Right lung (tissue), 2 donors: ENCODE measurements at regions not wholly inside any gene's neighbourhood (a gene's known extent, or its start where the extent isn't known, plus 50 kb on each side); places are given as distances from the start of the nearest gene placed in this dataset.
"Not testable (repeated sequence)": the region's sequence is repeated elsewhere in the genome, so short reads cannot be mapped to it uniquely, and the experiment has no call there.

ENCODE experiments used
- DNase-seq, 2 donors: peaks; one replicate each; pipeline ENCODE4 v3.0.0-alpha.2; 2013

DNA sequence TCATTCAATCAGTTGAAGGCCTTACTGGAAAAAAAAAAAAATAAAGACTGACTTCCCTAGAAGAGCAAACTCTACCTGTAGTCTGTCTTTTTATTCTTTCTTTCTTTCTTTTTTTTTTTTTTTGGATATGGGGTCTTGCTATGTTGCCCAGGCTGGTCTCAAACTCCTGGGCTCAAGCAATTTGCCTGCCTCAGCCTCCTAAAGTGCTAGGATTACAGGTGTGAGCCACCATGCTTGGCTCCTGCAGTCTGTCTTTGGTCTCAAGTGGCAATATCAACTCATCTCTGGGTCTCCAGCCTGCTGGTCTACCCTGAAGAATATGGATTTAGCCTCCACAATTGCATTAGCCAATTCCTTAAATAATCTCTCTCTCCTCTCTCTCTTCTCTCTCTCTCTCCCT lies 167.7 kb upstream of the P2RY1 start:
- DNase-seq = no peak

GRCh38 chr3:152669560-152669959 lies 165.4 kb upstream of the P2RY1 start:
- no peak for DNase-seq

DNA sequence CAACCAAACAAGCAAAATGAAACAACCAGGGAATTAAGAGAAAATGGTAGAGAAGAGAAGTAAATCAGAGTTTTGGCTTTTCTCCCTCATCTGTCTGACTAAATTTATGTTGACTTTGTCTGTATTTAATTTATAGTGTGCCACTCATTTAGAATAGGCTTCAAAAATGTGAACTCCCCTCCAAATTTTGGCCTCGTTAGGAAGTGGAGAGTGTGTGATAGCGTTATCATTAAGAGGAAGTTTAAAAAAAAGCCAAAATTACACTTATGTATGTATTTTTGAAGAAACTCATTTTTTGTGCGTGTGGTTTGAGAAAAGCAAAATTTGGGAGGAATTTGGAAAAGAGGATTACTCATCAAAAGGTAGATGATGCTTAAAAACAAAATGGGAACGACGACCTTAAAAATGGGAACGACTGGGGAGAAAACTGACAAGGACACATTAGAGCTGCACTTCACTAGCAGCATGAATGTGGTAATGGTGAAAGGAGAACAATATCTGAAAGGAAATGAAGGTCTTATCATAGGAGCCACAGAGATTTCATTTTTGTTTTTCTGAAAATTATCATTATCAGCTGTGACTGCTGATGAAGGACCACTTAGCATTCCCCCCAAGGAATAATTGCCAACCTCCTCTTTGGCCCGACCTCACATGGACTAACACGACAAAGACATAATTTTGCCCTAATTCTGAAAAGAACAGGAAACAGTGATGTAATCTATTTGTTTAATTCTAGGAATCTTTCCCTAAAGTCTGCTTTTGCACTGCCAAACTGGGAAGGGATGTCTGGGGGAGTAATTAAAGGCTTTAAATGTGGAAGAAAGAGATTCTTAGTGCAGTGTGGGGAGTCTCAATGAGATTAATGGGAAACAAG lies 163.2 kb upstream of the P2RY1 start:
- peak in 1 of 2 donors; percentile 33 for DNase-seq

DNA sequence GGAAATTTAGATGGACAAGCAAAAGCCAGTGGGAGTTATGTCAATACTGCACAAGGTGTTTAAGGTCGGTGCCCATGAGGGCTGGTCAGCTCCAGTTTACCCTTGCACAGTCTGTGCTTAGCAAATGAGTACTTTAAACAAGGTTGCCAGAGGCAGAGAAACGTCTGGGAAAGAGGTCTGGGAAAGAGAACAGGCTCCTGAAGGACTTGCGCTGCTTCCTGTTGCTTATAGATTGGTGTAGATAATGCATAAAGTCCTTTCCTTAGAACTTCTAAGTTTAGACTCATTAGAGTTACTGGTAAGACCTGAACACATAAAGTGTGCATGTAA lies 162.6 kb upstream of the P2RY1 start:
- no peak for DNase-seq

GRCh38 chr3:152676810-152677379 lies 158.0 kb upstream of the P2RY1 start:
- DNase-seq = no peak

DNA sequence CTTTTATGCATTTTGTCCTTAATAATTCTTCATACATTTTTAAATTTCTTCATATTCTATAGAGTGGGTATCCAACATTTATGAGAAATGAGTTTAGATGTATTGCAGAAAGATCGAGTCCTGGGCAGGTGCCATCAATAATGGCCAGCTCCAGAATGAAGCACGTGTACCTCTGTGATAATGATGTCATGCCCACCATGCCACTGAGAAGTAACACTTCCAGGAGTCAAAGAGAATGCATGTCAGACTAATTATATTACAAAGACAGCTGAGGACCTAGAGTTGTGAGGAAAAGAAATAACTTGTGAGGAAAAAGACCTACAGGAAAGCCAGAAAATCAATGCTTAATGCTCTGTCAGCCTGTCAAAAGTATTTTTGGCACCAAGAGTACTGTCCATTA lies 157.4 kb upstream of the P2RY1 start:
- DNase-seq = no peak

GRCh38 chr3:152682477-152682876 lies 152.5 kb upstream of the P2RY1 start:
- no peak for DNase-seq

DNA sequence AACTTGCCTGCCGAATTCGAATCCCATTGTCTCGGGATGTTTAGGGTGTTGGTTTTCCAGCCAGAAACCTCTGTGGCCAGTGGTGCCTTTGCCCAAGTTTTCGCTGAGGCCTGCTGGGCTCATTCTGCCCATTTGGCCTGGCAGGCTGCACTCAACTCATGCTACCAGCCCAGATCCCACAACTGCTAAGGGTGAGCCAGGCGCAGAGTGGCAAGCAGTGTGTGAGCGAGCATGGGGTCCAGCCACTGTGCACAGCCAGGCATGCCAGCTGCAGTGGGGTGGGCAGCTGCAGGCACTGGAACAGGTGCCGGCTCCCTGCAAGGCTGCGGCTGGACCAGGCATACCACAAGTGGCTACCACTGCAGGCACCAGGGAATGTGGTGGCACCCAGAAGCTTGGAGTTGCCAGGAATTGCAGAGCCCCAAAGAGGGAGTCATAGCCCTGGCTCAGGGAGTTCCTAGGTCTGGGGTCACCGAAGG lies 151.4 kb upstream of the P2RY1 start:
- no peak for DNase-seq

- no peak for DNase-seq
Observed at GRCh38 chr3:152684279-152684678, 150.7 kb upstream of the P2RY1 start.

GRCh38 chr3:152688313-152688712 lies 146.6 kb upstream of the P2RY1 start:
- DNase-seq = no peak

- DNase-seq = not testable (repeated sequence)
Observed at GRCh38 chr3:152692326-152692725, 142.6 kb upstream of the P2RY1 start.

GRCh38 chr3:152693521-152694250 lies 141.2 kb upstream of the P2RY1 start:
- not testable (repeated sequence) for DNase-seq

DNA sequence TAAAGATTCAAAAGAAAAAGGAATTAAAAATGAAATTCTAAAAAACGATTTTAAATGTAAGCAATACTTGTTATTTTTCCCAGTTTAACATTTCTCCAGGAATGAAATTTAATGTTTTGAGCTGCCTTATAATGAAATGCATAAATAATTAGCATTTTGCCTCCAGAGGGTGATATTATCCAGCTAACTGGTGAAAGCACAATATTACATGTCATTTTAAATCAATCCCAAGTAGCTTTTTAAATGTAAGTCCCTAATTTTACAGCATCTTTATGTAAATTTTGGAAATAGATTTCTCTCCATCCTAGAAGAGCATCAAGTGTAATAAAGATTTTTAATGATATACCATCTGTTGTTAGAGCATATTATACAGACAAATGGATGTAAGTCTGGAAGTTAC lies 139.1 kb upstream of the P2RY1 start:
- no peak for DNase-seq

DNA sequence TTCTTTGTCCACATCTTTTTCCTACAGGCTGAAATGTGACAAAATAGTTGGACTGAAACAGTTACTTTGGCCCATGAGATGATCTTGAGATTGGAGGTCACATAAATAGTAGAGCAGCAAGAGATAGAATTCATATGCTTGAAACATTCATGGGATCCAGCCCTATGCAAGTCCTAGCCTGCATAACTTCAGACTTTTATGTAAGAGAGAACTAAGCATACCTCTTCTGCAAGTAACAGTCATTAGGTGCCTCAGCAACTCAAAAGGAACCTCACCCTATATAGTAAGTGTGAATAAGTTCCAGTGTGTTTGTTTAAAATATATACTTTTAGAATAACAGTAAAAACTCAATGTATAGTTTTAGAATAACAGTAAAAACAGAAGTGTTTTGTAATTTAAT lies 138.0 kb upstream of the P2RY1 start:
- no peak for DNase-seq

- no peak for DNase-seq
Observed at GRCh38 chr3:152703245-152703890, 131.6 kb upstream of the P2RY1 start.

GRCh38 chr3:152706991-152707713 lies 127.8 kb upstream of the P2RY1 start:
- DNase-seq = peak in 1 of 2 donors; percentile 6

DNA sequence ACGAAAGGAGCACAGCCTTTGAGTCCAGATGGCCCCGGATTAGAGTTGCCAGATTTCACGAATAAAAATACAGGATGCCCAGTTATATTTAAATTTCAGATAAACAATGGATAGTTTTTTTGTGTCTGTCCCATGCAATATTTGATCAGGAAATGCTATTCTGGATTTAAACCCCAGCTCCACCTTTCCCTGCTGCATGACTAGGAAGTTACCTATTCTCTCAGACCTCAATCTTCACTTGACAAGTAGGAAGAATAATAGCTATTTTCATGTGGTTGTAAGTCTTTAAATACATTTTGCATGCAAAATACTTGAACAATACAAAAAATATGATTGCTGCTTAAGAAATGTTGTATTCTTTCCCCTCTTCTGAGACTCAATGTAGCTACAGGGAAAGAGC lies 125.3 kb upstream of the P2RY1 start:
- no peak for DNase-seq

- DNase-seq = no peak
Observed at GRCh38 chr3:152710549-152710948, 124.4 kb upstream of the P2RY1 start.

GRCh38 chr3:152713989-152714388 lies 120.9 kb upstream of the P2RY1 start:
- DNase-seq = no peak

DNA sequence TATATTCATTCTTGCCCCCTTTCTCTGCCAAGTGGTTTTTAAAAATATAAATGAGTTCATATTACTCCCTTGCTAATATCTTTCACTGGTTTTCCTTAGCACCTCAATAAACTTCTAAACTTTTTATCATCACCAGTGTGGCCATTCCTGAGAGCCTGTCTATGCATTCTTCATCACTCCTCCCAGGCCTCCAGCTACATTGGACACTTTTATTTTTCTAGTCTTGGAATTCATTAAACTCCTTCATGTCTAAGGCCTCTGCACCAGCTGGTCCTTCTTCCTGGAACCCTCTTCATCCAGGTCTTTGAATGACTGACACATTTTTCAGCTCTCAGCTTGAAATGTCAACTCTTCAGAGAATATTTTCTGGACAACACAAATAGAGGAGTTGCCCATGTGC lies 120.4 kb upstream of the P2RY1 start:
- no peak for DNase-seq

DNA sequence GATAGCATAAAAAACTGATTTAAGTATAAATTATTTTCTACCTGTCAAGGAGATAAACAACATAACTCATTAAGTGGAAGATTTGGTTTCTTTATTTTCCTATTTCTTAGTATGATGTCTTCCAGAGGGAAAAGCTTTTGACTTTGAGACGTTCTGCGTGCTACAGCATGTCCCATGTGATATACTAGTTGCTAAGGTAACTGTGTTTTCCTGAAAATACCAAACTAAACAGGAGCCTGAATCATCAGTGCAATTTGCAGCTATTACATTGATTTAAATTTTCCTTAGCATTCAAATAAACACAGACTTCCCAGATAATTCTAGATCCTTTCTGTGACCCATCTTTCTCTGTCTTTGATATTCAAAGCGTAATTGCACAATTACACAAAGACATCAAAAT lies 117.7 kb upstream of the P2RY1 start:
- DNase-seq = no peak

DNA sequence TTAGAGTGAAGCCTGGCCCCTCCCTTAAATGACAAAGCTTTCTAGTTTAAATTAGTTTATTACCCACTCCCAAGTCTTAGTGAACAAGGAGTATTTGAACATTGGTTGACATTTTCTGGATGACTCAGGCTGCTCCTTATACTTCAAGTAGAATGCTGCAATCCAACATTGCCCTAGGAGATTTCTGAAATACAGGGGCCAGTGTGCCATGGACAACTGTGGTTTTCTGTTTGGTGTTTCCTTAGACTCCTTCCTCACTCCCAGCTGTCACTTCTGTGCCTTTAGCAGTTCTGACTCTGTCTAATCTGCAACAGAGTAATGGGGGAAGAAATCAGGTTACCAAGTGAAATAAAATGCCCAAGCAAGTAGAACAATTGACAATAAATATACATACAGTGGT lies 116.1 kb upstream of the P2RY1 start:
- DNase-seq = no peak
